ENCODE measurements at regions not wholly inside any gene's neighbourhood (a gene's known extent, or its start where the extent isn't known, plus 50 kb on each side); places are given as distances from the start of the nearest gene placed in this dataset.
"Not testable (repeated sequence)": the region's sequence is repeated elsewhere in the genome, so short reads cannot be mapped to it uniquely, and the experiment has no call there.

DNA sequence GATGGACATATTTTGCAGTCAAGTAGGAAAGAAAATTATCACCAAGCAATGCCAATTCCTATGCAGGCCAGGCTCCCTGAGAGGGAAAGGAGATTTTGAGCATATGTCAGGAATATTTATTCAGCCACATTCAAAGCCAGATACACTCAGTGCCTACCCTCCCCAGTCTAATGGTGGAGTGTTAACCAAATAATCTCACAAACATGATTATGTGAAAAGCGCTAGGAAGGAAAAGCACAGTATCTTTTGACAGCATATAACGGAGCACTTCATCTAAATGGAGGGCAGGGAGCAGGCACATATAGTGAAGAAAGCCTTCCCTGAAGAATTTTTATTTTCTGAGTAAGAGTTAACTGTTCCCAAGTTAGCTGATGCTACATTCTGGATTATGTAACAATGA is 80.3 kb upstream of the SLC30A5 start:
- Histone ChIP-seq H3K4me1 (ENCODE audit: control insufficient read depth, insufficient read depth, low read length) (no peaks in the 10 kb centered on the region), H3K4me3 (ENCODE audit: low read depth, low read length) (no peak overlapping the region), H3K27ac (ENCODE audit: extremely low read depth, low read depth, low read length) (no peak overlapping the region), H3K36me3 (ENCODE audit: control insufficient read depth in 2 of 2, insufficient read depth in 1 of 2, low read length in 2 of 2) (no peaks in the 10 kb centered on the region), H3K9me3 (ENCODE audit: control insufficient read depth, insufficient read depth, low read depth, low read length) (no peaks in the 10 kb centered on the region)
- no peak for TF ChIP-seq FEZF1 (tag by site-specific recombination; IDR thresholded peaks at IDR 0.05)
- no peak for TF ChIP-seq MYNN (tag by site-specific recombination; IDR thresholded peaks at IDR 0.05; ENCODE audit: borderline replicate concordance)
- no peak for TF ChIP-seq ZNF121 (tag by site-specific recombination; IDR thresholded peaks at IDR 0.05)
- no peak for TF ChIP-seq ZNF785 (tag by site-specific recombination; IDR thresholded peaks at IDR 0.05)
- TF ChIP-seq, protein P1, sequence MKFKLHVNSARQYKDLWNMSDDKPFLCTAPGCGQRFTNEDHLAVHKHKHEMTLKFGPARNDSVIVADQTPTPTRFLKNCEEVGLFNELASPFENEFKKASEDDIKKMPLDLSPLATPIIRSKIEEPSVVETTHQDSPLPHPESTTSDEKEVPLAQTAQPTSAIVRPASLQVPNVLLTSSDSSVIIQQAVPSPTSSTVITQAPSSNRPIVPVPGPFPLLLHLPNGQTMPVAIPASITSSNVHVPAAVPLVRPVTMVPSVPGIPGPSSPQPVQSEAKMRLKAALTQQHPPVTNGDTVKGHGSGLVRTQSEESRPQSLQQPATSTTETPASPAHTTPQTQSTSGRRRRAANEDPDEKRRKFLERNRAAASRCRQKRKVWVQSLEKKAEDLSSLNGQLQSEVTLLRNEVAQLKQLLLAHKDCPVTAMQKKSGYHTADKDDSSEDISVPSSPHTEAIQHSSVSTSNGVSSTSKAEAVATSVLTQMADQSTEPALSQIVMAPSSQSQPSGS (tag by site-specific recombination; IDR thresholded peaks at IDR 0.05; ENCODE audit: low read depth) = no peak
- TF ChIP-seq ZNF473 (tag by site-specific recombination; IDR thresholded peaks at IDR 0.05) = no peak
- TF ChIP-seq, protein P2, sequence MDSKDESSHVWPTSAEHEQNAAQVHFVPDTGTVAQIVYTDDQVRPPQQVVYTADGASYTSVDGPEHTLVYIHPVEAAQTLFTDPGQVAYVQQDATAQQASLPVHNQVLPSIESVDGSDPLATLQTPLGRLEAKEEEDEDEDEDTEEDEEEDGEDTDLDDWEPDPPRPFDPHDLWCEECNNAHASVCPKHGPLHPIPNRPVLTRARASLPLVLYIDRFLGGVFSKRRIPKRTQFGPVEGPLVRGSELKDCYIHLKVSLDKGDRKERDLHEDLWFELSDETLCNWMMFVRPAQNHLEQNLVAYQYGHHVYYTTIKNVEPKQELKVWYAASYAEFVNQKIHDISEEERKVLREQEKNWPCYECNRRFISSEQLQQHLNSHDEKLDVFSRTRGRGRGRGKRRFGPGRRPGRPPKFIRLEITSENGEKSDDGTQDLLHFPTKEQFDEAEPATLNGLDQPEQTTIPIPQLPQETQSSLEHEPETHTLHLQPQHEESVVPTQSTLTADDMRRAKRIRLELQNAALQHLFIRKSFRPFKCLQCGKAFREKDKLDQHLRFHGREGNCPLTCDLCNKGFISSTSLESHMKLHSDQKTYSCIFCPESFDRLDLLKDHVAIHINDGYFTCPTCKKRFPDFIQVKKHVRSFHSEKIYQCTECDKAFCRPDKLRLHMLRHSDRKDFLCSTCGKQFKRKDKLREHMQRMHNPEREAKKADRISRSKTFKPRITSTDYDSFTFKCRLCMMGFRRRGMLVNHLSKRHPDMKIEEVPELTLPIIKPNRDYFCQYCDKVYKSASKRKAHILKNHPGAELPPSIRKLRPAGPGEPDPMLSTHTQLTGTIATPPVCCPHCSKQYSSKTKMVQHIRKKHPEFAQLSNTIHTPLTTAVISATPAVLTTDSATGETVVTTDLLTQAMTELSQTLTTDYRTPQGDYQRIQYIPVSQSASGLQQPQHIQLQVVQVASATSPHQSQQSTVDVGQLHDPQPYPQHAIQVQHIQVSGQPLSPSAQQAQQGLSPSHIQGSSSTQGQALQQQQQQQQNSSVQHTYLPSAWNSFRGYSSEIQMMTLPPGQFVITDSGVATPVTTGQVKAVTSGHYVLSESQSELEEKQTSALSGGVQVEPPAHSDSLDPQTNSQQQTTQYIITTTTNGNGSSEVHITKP (tag by site-specific recombination; IDR thresholded peaks at IDR 0.05) = no peak
- TF ChIP-seq ZNF335 (tag by site-specific recombination; conservative IDR thresholded peaks at IDR 0.05) = no peak
- TF ChIP-seq SALL2 (tag by site-specific recombination; IDR thresholded peaks at IDR 0.05; ENCODE audit: borderline replicate concordance) = no peak
- no peak for TF ChIP-seq MZF1 (tag by site-specific recombination; IDR thresholded peaks at IDR 0.05; ENCODE audit: borderline replicate concordance)
- TF ChIP-seq ZNF132 (tag by site-specific recombination; IDR thresholded peaks at IDR 0.05; ENCODE audit: borderline replicate concordance) = no peak
- TF ChIP-seq ZNF280C (tag by site-specific recombination; IDR thresholded peaks at IDR 0.05) = no peak
- TF ChIP-seq YY2 (tag by site-specific recombination; IDR thresholded peaks at IDR 0.05) = no peak
- no peak for TF ChIP-seq ZXDB (tag by site-specific recombination; IDR thresholded peaks at IDR 0.05)
- TF ChIP-seq KLF9 (tag by site-specific recombination; IDR thresholded peaks at IDR 0.05; ENCODE audit: low read depth) = no peak
- TF ChIP-seq KLF17 (tag by site-specific recombination; IDR thresholded peaks at IDR 0.05) = no peak
- TF ChIP-seq ZNF610 (tag by site-specific recombination; IDR thresholded peaks at IDR 0.05; ENCODE audit: borderline replicate concordance) = no peak
- POLR2A ChIA-PET = no interaction called here
- CTCF ChIA-PET = interaction anchor here (2.3 kb wide), 1 partner anchor 11 kb away, joined by 16 read pairs; no protein-coding TSS in a partner anchor

- TF ChIP-seq, protein P3, sequence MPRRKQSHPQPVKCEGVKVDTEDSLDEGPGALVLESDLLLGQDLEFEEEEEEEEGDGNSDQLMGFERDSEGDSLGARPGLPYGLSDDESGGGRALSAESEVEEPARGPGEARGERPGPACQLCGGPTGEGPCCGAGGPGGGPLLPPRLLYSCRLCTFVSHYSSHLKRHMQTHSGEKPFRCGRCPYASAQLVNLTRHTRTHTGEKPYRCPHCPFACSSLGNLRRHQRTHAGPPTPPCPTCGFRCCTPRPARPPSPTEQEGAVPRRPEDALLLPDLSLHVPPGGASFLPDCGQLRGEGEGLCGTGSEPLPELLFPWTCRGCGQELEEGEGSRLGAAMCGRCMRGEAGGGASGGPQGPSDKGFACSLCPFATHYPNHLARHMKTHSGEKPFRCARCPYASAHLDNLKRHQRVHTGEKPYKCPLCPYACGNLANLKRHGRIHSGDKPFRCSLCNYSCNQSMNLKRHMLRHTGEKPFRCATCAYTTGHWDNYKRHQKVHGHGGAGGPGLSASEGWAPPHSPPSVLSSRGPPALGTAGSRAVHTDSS (tag by site-specific recombination; IDR thresholded peaks at IDR 0.05) = peak; percentile 96
- POLR2A ChIA-PET; H3K9me3 ChIP-seq (ENCODE audit: control insufficient read depth, insufficient read depth, low read depth, low read length); H3K36me3 ChIP-seq (ENCODE audit: control insufficient read depth in 2 of 2, insufficient read depth in 1 of 2, low read length in 2 of 2); H3K4me1 ChIP-seq (ENCODE audit: control insufficient read depth, insufficient read depth, low read length); H3K27ac ChIP-seq (ENCODE audit: extremely low read depth, low read depth, low read length); H3K4me3 ChIP-seq (ENCODE audit: low read depth, low read length): not testable (repeated sequence)
- CTCF ChIA-PET = interaction anchor here (0.9 kb wide), 1 partner anchor 321 kb away, joined by 4 read pairs; no protein-coding TSS in a partner anchor
Measured at GRCh38 chr5:69014007-69014406, 79.8 kb upstream of the SLC30A5 start.
